Erythroblast (primary cell): ENCODE measurements at regions not wholly inside any gene's neighbourhood (a gene's known extent, or its start where the extent isn't known, plus 50 kb on each side); places are given as distances from the start of the nearest gene placed in this dataset.

Experiments
- GATA1 ChIP-seq: IDR thresholded peaks from 2 replicates; pipeline ENCODE4 v1.6.1; 2011; ENCODE audit warnings: low read depth, mild to moderate bottlenecking, control low read depth, low read length, moderate library complexity
- POLR2A ChIP-seq: IDR thresholded peaks from 2 replicates; pipeline ENCODE4 v1.6.1; 2011; ENCODE audit warnings: mild to moderate bottlenecking, low read length

DNA sequence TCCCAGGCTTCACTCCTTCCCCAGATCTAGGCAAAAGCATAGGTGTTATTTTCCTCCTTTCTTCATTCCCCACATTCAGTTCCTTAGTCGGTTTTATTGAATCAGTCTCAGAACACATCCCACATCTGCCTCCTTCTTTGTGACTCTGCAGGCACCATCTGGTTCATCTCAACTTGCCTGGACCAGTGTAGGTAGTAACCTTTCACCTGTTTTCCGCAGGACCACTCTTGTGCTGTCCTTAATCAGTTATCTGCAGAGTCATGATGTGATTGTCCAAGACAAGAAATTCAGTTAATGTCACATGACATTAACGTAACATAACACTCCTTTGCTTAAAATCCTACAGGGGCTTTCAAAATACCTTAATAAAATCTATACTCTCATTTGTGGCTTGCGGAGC, 174.6 kb downstream of the CHRM3 start:
- TF ChIP-seq POLR2A (no peak), GATA1 (no peak)
